HEK293T (cell line): ENCODE measurements at regions not wholly inside any gene's neighbourhood (a gene's known extent, or its start where the extent isn't known, plus 50 kb on each side); places are given as distances from the start of the nearest gene placed in this dataset.

Source experiments
- ARNT ChIP-seq: fragments of 450-650 bp; IDR thresholded peaks from 2 replicates; pipeline ENCODE4 v1.6.1; 2017; ENCODE audit warnings: mild to moderate bottlenecking
- BHLHE40 ChIP-seq: fragments of 450-650 bp; IDR thresholded peaks from 2 replicates; pipeline ENCODE4 v1.6.1; 2016; ENCODE audit warnings: mild to moderate bottlenecking, moderate library complexity, borderline replicate concordance
- CTBP1 ChIP-seq: fragments of 450-650 bp; IDR thresholded peaks from 2 replicates; pipeline ENCODE4 v1.6.1; 2016; ENCODE audit warnings: borderline replicate concordance
- ELF4 ChIP-seq: fragments of 450-650 bp; IDR thresholded peaks from 2 replicates; pipeline ENCODE4 v1.6.1; 2017; ENCODE audit warnings: antibody characterized with exemption
- FOXK2 ChIP-seq: fragments of 450-650 bp; IDR thresholded peaks from 2 replicates; pipeline ENCODE4 v1.6.1; 2016; ENCODE audit warnings: mild to moderate bottlenecking
- FOXM1 ChIP-seq: fragments of 450-650 bp; IDR thresholded peaks from 2 replicates; pipeline ENCODE4 v1.6.1; 2017; ENCODE audit warnings: mild to moderate bottlenecking, borderline replicate concordance
- HDGF ChIP-seq: fragments of 450-650 bp; IDR thresholded peaks from 2 replicates; pipeline ENCODE4 v1.6.1; 2017; ENCODE audit warnings: antibody characterized with exemption, borderline replicate concordance
- L3MBTL2 ChIP-seq: fragments of 450-650 bp; conservative IDR thresholded peaks from 2 replicates; pipeline ENCODE4 v1.6.1; 2016; ENCODE audit warnings: mild to moderate bottlenecking
- NFRKB ChIP-seq: fragments of 450-650 bp; IDR thresholded peaks from 2 replicates; pipeline ENCODE4 v1.6.1; 2016; ENCODE audit warnings: mild to moderate bottlenecking, moderate library complexity
- SP1 ChIP-seq: fragments of 450-650 bp; IDR thresholded peaks from 2 replicates; pipeline ENCODE4 v1.6.1; 2017
- SUZ12 ChIP-seq: fragments of 450-650 bp; IDR thresholded peaks from 2 replicates; pipeline ENCODE4 v1.6.1; 2016; ENCODE audit warnings: mild to moderate bottlenecking
- TARDBP ChIP-seq: fragments of 450-650 bp; IDR thresholded peaks from 2 replicates; pipeline ENCODE4 v1.6.1; 2016
- ZNF384 ChIP-seq: fragments of 450-650 bp; IDR thresholded peaks from 2 replicates; pipeline ENCODE4 v1.6.1; 2016
- TF ChIP-seq, protein P1 (sequence below): fragments of 450-650 bp; IDR thresholded peaks from 2 replicates; pipeline ENCODE4 v1.6.1; 2016

GRCh38 chr10:83302623-83303022 is 836.7 kb upstream of the GHITM start:
- TF ChIP-seq SUZ12 (no peak), NFRKB (no peak), FOXM1 (no peak), TARDBP (no peak), ELF4 (no peak), L3MBTL2 (no peak), SP1 (no peak), ARNT (no peak), FOXK2 (no peak), HDGF (no peak), BHLHE40 (no peak), ZNF384 (no peak), CTBP1 (no peak)
- TF ChIP-seq, protein P1, sequence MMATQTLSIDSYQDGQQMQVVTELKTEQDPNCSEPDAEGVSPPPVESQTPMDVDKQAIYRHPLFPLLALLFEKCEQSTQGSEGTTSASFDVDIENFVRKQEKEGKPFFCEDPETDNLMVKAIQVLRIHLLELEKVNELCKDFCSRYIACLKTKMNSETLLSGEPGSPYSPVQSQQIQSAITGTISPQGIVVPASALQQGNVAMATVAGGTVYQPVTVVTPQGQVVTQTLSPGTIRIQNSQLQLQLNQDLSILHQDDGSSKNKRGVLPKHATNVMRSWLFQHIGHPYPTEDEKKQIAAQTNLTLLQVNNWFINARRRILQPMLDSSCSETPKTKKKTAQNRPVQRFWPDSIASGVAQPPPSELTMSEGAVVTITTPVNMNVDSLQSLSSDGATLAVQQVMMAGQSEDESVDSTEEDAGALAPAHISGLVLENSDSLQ: no peak
